Osteoblast (primary cell): ENCODE measurements at regions not wholly inside any gene's neighbourhood (a gene's known extent, or its start where the extent isn't known, plus 50 kb on each side); places are given as distances from the start of the nearest gene placed in this dataset.
"Not testable (repeated sequence)": the region's sequence is repeated elsewhere in the genome, so short reads cannot be mapped to it uniquely, and the experiment has no call there.

ENCODE experiments used
- DNase-seq: peaks from one replicate; pipeline ENCODE4 v3.0.0; 2011; ENCODE audit warnings: low spot score, mixed read lengths; ENCODE audit not compliant: insufficient read length; ENCODE audit errors: missing footprints
- H2AFZ ChIP-seq: 2 replicates; pipeline ENCODE4 v1.6.0; 2011; ENCODE audit warnings: mild to moderate bottlenecking, low read length
- H3K27ac ChIP-seq: 2 replicates; pipeline ENCODE4 v1.5.1; 2011; ENCODE audit warnings: mild to moderate bottlenecking, low read depth, low read length, moderate library complexity
- H3K27me3 ChIP-seq: 2 replicates; pipeline ENCODE4 v1.6.0; 2012; ENCODE audit warnings: mild to moderate bottlenecking, control low read depth, inconsistent platforms, low read length, moderate library complexity; ENCODE audit not compliant: insufficient read depth
- H3K36me3 ChIP-seq: 2 replicates; pipeline ENCODE4 v1.5.1; 2011; ENCODE audit warnings: mild to moderate bottlenecking, low read length, control low read depth, moderate library complexity; ENCODE audit not compliant: insufficient read depth
- H3K4me1 ChIP-seq: 2 replicates; pipeline ENCODE4 v1.5.1; 2011; ENCODE audit warnings: mild to moderate bottlenecking, low read length, control low read depth, moderate library complexity; ENCODE audit not compliant: insufficient read depth
- H3K4me2 ChIP-seq: 2 replicates; pipeline ENCODE4 v1.6.0; 2011; ENCODE audit warnings: mild to moderate bottlenecking, low read length; ENCODE audit not compliant: insufficient read depth
- H3K4me3 ChIP-seq: fragments of 200-600 bp; sonication (generic); 3 replicates; pipeline ENCODE4 v1.5.1; 2012; ENCODE audit warnings: mild to moderate bottlenecking, low read length, inconsistent platforms; ENCODE audit not compliant: insufficient read depth
- H3K79me2 ChIP-seq: 2 replicates; pipeline ENCODE4 v1.6.0; 2012; ENCODE audit warnings: mild to moderate bottlenecking, low read length, control low read depth, inconsistent platforms; ENCODE audit not compliant: insufficient read depth
- H3K9me3 ChIP-seq: 2 replicates; pipeline ENCODE4 v1.5.1; 2011; ENCODE audit warnings: low read depth, low read length, control low read depth
- H4K20me1 ChIP-seq: 2 replicates; pipeline ENCODE4 v1.6.0; 2012; ENCODE audit warnings: mild to moderate bottlenecking, low read length, control low read depth; ENCODE audit not compliant: insufficient read depth
- CTCF ChIP-seq: IDR thresholded peaks from 2 replicates; pipeline ENCODE4 v1.5.1; 2011; ENCODE audit warnings: mild to moderate bottlenecking, low read depth, low read length, moderate library complexity; ENCODE audit errors: extremely low read depth

GRCh38 chr5:89638871-89639270, 755.9 kb upstream of the MEF2C start:
- no peak for TF ChIP-seq CTCF
- Histone ChIP-seq H2AFZ (no peak overlapping the region), H3K27me3 (no peaks in the 10 kb centered on the region), H3K4me2 (no peak overlapping the region), H3K4me3 (no peak overlapping the region), H3K4me1 (no peaks in the 10 kb centered on the region), H3K79me2 (no peaks in the 10 kb centered on the region), H4K20me1 (no peaks in the 10 kb centered on the region), H3K36me3 (no peaks in the 10 kb centered on the region), H3K9me3 (no peaks in the 10 kb centered on the region), H3K27ac (no peak overlapping the region)
- DNase-seq, result no peak

- not testable (repeated sequence) for H3K4me2 ChIP-seq, H3K27me3 ChIP-seq, H3K4me1 ChIP-seq, H3K27ac ChIP-seq, DNase-seq, H3K36me3 ChIP-seq, H4K20me1 ChIP-seq, H3K9me3 ChIP-seq, H3K4me3 ChIP-seq, H2AFZ ChIP-seq, H3K79me2 ChIP-seq
Measured at GRCh38 chr5:89634176-89634575, 751.2 kb upstream of the MEF2C start.

GRCh38 chr5:89630064-89630463, 747.1 kb upstream of the MEF2C start:
- H3K4me3 ChIP-seq, H3K27ac ChIP-seq, H3K36me3 ChIP-seq, H3K4me1 ChIP-seq, H2AFZ ChIP-seq, H3K9me3 ChIP-seq, H3K27me3 ChIP-seq, DNase-seq, H3K4me2 ChIP-seq, H4K20me1 ChIP-seq, H3K79me2 ChIP-seq: not testable (repeated sequence)

GRCh38 chr5:89628876-89629635, 746.1 kb upstream of the MEF2C start:
- Histone ChIP-seq H3K27ac (no peak overlapping the region), H3K79me2 (no peaks in the 10 kb centered on the region), H3K9me3 (no peaks in the 10 kb centered on the region), H4K20me1 (no peaks in the 10 kb centered on the region), H2AFZ (no peak overlapping the region), H3K36me3 (no peaks in the 10 kb centered on the region), H3K27me3 (no peaks in the 10 kb centered on the region), H3K4me3 (no peak overlapping the region), H3K4me2 (no peak overlapping the region), H3K4me1 (no peaks in the 10 kb centered on the region)
- TF ChIP-seq CTCF, result no peak
- no peak for DNase-seq

GRCh38 chr5:89615839-89616518, 733.0 kb upstream of the MEF2C start:
- no peaks in the 10 kb centered on the region for H3K79me2 ChIP-seq
- H3K27me3 ChIP-seq, result no peaks in the 10 kb centered on the region
- no peak overlapping the region for H3K4me2 ChIP-seq
- no peaks in the 10 kb centered on the region for H3K36me3 ChIP-seq
- no peak overlapping the region for H3K4me3 ChIP-seq
- DNase-seq, result peak; percentile 11
- H3K9me3 ChIP-seq, result no peaks in the 10 kb centered on the region
- no peaks in the 10 kb centered on the region for H4K20me1 ChIP-seq
- TF ChIP-seq CTCF, result no peak
- H2AFZ ChIP-seq, result no peak overlapping the region
- no peak overlapping the region for H3K27ac ChIP-seq
- no peaks in the 10 kb centered on the region for H3K4me1 ChIP-seq
